SW 1271 (cell line): ENCODE measurements at regions not wholly inside any gene's neighbourhood (a gene's known extent, or its start where the extent isn't known, plus 50 kb on each side); places are given as distances from the start of the nearest gene placed in this dataset.
"Not testable (repeated sequence)": the region's sequence is repeated elsewhere in the genome, so short reads cannot be mapped to it uniquely, and the experiment has no call there.

Experiments used
- DNase-seq, 2 experiments: peaks; one replicate each; lab custom pipeline; 2025; lab: John Stamatoyannopoulos, UW

DNA sequence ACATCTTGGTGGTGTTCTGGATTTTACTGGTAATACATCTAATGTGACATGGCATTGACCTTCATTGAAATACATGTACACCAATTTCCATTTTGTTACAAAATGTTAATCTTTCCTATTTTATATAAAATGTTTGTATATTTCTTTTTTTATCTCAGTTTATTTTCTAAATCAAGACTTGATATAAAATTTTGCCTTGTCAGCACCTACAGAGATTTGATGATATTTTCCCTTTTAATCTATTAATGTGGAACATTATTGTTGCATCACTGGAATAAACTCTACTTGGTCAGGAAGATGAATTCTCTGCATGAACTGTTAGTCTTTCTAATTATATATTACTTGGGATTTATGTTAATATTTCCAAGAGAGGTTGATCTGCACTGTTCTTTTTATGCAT, 294.0 kb upstream of the ETAA1 start:
- DNase-seq: no peak

DNA sequence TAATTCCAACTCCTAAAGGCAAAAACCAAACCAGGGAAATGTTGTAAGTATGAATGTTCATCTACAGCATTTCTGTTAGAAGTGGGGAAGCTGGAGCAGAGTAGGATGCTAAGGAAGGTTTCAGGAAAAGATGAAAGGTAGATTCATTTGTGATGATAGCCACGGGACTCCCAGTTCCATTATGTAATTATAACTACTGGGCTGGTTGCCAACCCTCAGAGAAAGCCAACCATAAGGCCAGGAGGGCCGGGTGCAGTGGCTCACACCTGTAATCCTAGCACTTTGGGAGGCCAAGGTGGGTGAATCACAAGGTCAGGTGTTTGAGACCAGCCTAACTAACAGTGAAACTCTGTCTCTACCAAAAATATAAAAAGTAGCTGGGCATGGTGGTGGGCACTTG, 288.9 kb upstream of the ETAA1 start:
- no peak for DNase-seq

GRCh38 chr2:67124531-67124930, 272.6 kb upstream of the ETAA1 start:
- no peak for DNase-seq

GRCh38 chr2:67130531-67131256, 266.4 kb upstream of the ETAA1 start:
- no peak for DNase-seq

- DNase-seq: no peak
Measured at GRCh38 chr2:67131257-67131609, 265.9 kb upstream of the ETAA1 start.

- DNase-seq: not testable (repeated sequence)
Measured at GRCh38 chr2:67132441-67132940, 264.6 kb upstream of the ETAA1 start.

- no peak for DNase-seq
Measured at GRCh38 chr2:67135208-67135607, 261.9 kb upstream of the ETAA1 start.

DNA sequence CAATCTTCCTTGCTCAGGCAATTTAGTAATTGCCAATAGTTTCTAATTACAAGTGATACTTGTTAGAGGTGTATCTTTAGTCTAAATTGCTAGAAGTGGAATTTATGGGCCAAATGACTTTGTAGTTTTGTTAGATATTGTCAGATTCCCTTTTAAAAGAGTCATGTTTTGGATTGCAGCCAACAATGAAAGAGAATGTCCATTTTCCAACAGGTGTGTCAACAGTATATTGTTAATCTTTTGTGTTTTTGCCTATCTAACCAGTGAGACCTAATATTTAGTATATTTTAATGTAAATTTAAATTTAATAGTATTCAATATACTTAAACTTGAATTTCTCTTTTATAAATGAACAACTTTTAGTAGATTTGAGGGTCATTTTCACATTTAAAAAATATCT, 259.4 kb upstream of the ETAA1 start:
- DNase-seq: no peak

GRCh38 chr2:67142071-67142470, 255.1 kb upstream of the ETAA1 start:
- DNase-seq: no peak

DNA sequence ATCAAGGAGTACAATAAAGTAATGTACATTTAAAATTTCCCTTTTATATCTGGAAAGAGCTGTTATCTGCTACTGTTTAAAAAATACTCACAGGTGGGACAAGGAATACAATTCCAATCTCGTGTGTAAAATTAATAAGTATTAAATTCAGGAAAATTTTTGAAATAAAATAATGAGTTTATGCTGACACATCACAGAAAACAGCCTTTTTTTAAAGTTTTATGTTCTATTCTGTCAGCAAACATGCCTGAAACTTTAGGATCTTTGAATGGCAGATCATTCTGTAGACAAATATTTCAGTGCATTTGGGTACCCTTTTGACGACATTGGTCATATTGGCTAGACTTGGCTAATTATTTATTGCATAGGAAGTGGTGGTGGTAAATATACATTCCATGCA, 254.4 kb upstream of the ETAA1 start:
- DNase-seq: no peak

- DNase-seq: no peak
Measured at GRCh38 chr2:67145851-67146250, 251.3 kb upstream of the ETAA1 start.

DNA sequence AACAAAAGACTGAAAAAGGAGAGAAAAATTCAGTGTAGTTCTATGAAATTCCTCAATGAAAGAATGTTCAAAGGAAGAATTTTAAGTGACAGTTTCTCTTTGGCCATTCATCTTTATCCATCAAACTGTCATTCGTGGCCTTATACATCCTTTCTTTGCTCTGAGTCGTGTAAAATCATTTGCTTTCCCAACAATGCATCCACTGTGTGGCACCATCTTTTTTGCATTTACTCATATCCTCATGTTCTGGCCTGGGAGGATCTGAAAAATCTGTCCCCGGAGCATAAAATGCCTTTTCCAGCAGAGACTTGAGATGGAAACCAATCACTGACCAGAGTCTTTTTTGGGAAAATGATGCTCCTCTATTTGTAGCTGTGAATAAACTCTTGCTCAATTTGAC, 240.3 kb upstream of the ETAA1 start:
- no peak for DNase-seq

- DNase-seq: no peak
Measured at GRCh38 chr2:67158718-67159117, 238.4 kb upstream of the ETAA1 start.

- no peak for DNase-seq
Measured at GRCh38 chr2:67159929-67160328, 237.2 kb upstream of the ETAA1 start.

DNA sequence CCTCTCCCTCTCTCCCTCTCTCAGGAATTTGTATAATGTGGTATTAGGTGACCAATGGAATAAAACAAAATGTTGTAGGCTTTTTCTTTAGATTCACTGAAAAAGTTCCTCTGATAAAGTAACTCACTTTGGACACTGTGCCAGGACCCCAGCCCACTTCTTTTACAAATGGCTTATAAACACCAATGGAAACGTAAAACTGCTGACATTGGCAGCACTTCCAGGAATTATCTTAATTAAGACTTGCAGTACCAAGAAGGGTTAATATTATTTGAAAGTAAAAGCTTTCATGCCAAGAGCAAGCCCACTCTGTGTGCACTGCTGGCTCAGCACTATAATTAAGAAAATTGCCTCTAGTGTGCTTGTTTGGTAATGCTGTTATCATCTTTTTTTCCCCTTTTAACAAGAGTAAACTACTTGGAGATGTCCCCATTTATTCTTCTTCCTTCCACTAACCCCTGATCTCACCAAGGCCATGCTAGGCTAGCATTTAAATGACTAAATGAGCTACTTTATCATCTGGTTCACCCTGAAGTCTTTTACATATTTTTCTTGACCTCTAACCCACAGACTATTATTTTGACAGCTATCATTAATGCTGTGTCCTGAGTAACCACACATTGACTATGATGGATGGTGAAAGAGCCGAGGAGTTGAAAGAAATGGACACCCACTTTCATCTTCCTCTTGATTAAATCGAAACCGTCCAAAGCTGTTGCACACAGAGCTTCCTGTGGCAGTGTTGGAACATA, 232.2 kb upstream of the ETAA1 start:
- no peak for DNase-seq

DNA sequence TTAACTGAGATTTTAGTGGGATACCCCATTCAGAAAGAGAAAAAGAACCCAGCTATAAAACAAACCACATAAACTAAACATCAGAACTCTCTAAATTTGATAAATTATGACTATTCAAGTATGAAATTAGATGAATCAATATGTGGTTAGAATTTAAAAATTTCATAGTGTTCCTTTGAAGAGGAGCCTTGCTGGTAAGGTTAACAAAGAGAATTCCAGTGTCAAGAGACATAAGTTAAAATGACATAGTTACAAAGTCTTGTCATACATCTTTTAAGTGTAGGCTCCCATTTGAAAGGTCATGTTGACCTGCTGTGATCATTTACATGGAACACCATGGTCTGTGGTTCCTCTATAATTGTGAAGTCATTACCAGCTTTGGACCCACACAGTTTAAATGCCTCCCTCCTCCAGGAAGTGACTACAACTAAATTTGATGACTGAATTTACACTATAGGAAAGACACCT, 231.6 kb upstream of the ETAA1 start:
- DNase-seq: no peak

GRCh38 chr2:67166511-67166910, 230.6 kb upstream of the ETAA1 start:
- not testable (repeated sequence) for DNase-seq

GRCh38 chr2:67169417-67170140, 227.6 kb upstream of the ETAA1 start:
- DNase-seq: no peak

GRCh38 chr2:67179526-67179925, 217.6 kb upstream of the ETAA1 start:
- DNase-seq: no peak

DNA sequence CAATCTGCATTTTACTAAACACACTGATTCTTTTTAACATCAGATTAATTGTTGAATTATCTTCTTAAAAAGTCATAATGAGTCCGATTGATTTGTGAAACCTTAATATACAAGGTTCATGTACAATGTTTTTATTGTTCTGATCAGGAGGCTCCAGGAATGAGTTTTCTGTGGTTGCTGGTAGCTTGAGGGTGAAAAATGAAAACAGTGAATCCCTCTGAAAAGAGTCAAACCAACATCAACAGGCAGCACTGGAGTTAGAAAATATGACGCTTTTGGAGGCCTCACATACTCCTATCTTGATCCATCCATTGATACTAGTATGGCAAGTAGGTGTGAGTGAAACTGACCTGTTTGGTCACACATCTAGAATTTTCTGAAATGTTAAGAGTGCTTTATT, 216.3 kb upstream of the ETAA1 start:
- DNase-seq: no peak

DNA sequence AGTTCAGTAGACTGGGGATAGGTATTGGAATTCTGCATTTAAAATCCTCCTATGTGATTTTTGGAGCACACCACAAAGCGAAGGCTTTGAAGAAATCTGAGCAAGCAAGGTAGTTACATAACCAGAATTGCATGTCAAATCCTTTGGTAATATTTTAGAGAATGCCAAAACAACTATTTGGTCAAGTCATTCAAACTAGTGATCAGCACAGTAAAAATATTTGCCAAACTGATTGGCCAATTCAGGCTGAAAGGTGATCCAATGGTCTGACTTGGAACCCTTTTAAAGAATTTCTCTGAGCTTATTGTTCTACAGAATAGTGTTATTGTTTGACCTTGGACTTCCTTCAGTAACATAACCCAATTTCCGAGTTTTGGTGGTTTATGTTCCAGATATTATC, 214.2 kb upstream of the ETAA1 start:
- no peak for DNase-seq

GRCh38 chr2:67186326-67186725, 210.8 kb upstream of the ETAA1 start:
- no peak for DNase-seq

- no peak for DNase-seq
Measured at GRCh38 chr2:67186871-67187270, 210.3 kb upstream of the ETAA1 start.
